HepG2 (cell line): ENCODE measurements at regions not wholly inside any gene's neighbourhood (a gene's known extent, or its start where the extent isn't known, plus 50 kb on each side); places are given as distances from the start of the nearest gene placed in this dataset.
A peak's percentile ranks its signal among the peaks of the same experiment; 100 is the strongest.

ENCODE experiments used
- ATAC-seq: fragments of 200-7000 bp; cut with Tn5 transposase; 3 replicates; pipeline ENCODE4 v1.9.1; 2020; ENCODE audit warnings: mild to moderate bottlenecking, moderate library complexity
- BruUV-seq: library from RNA; stranded (reverse); fragments of 400-500 nt; replicated peaks from 2 replicates; lab custom pipeline; 2021; lab: Mats Ljungman, UMichigan
- CTCF ChIA-PET: fragments of 300-600 bp; formaldehyde crosslinking; extraction: SDS; loops from one replicate; lab custom pipeline; 2021; ENCODE audit warnings: low total read pairs, inconsistent platforms, low intra/inter-chr PET ratio; lab: Yijun Ruan, JAX
- POLR2A ChIA-PET: fragments of 350-600 bp; sonication (Branson Sonifier 250); formaldehyde crosslinking; loops from one replicate; lab custom pipeline; 2020; ENCODE audit warnings: antibody characterized with exemption, inconsistent platforms; lab: Yijun Ruan, JAX
- DNase-seq: peaks from one replicate; pipeline ENCODE4 v3.0.0-alpha.2; 2015; ENCODE audit warnings: low spot score
- FAIRE-seq: peaks from 3 replicates; lab custom pipeline; 2011; peaks lifted over from hg19 to GRCh38; lab: Jason Lieb, UNC
- H2AFZ ChIP-seq: one replicate; pipeline ENCODE4 v1.6.1; 2011; ENCODE audit warnings: low read length, inconsistent platforms
- H3K27ac ChIP-seq: fragments of 300-600 bp; 3 replicates; pipeline ENCODE4 v1.8.0; 2011; ENCODE audit warnings: mixed run types, mild to moderate bottlenecking, mixed read lengths, low read length, inconsistent platforms; ENCODE audit not compliant: insufficient read depth; ENCODE audit errors: extremely low read length
- H3K27me3 ChIP-seq, 2 experiments: fragments of 200-600 bp in 1 of 2; 2 replicates in 1 of 2; 3 replicates in 1 of 2; pipeline versions ENCODE4 v1.6.0 to v1.8.0; 2011; ENCODE audit warnings: low read length in 2 of 2, mild to moderate bottlenecking in 2 of 2, moderate library complexity in 2 of 2, inconsistent platforms in 1 of 2; ENCODE audit not compliant: insufficient read depth in 2 of 2, control insufficient read depth in 1 of 2
- H3K36me3 ChIP-seq, 2 experiments: fragments of 200-600 bp in 1 of 2; replicated peaks in 1 of 2; 2 replicates in 1 of 2; 3 replicates in 1 of 2; pipeline versions ENCODE4 v1.5.1 to v1.8.0; 2011; ENCODE audit warnings: low read length in 2 of 2, inconsistent platforms in 1 of 2; ENCODE audit not compliant: insufficient read depth in 2 of 2, control insufficient read depth in 1 of 2
- H3K4me1 ChIP-seq: 2 replicates; pipeline ENCODE4 v1.5.1; 2012; ENCODE audit warnings: low read length, inconsistent platforms; ENCODE audit not compliant: insufficient read depth
- H3K4me2 ChIP-seq: 2 replicates; pipeline ENCODE4 v1.6.0; 2011; ENCODE audit warnings: low read depth, low read length, inconsistent platforms
- H3K4me3 ChIP-seq, 3 experiments: fragments of 200-600 bp in 1 of 3; sonication (generic), shearing (Covaris generic) in 1 of 3; replicated peaks in 1 of 3; 2 replicates each; pipeline ENCODE4 v1.5.1; 2011 to 2016; ENCODE audit warnings: low read length in 3 of 3, inconsistent platforms in 2 of 3, low read depth in 2 of 3, mild to moderate bottlenecking in 2 of 3, control low read depth in 1 of 3, mixed read lengths in 1 of 3; ENCODE audit not compliant: insufficient read depth in 1 of 3
- H3K79me2 ChIP-seq: one replicate; pipeline ENCODE4 v1.6.1; 2011; ENCODE audit warnings: low read length, inconsistent platforms; ENCODE audit not compliant: insufficient read depth
- H3K9ac ChIP-seq: 2 replicates; pipeline ENCODE4 v1.6.0; 2011; ENCODE audit warnings: mild to moderate bottlenecking, low read depth, low read length, inconsistent platforms; ENCODE audit not compliant: insufficient read depth
- H3K9me3 ChIP-seq: 2 replicates; pipeline ENCODE4 v1.5.1; 2012; ENCODE audit warnings: mild to moderate bottlenecking, low read length
- H4K20me1 ChIP-seq: 2 replicates; pipeline ENCODE4 v1.6.0; 2011; ENCODE audit warnings: inconsistent platforms, mild to moderate bottlenecking, low read length, moderate library complexity; ENCODE audit not compliant: insufficient read depth
- ATF7 ChIP-seq, 2 experiments: fragments of 450-650 bp in 1 of 2; sonication (generic) in 1 of 2; formaldehyde crosslinking in 1 of 2; IDR thresholded peaks; 2 replicates each; pipeline versions ENCODE4 v1.4.0 to v1.6.1; 2016 to 2020; ENCODE audit warnings: antibody characterized with exemption in 1 of 2, mild to moderate bottlenecking in 1 of 2, missing genetic modification reagents in 1 of 2
- EHMT2 ChIP-seq: fragments of 200-600 bp; sonication (generic); IDR thresholded peaks from 2 replicates; pipeline ENCODE4 v1.7.0; 2017; ENCODE audit warnings: antibody characterized with exemption, low read depth, low read length, borderline replicate concordance
- ETV6 ChIP-seq: sonication (generic); formaldehyde crosslinking; conservative IDR thresholded peaks from 2 replicates; pipeline ENCODE4 v1.4.0; 2020; ENCODE audit warnings: missing genetic modification reagents
- FOXO1 ChIP-seq: sonication (generic); formaldehyde crosslinking; IDR thresholded peaks from 2 replicates; pipeline ENCODE4 v1.4.0; 2020; ENCODE audit warnings: missing genetic modification reagents
- ONECUT2 ChIP-seq: sonication (generic); formaldehyde crosslinking; IDR thresholded peaks from 2 replicates; pipeline ENCODE4 v1.4.0; 2020; ENCODE audit warnings: missing genetic modification reagents
- POGZ ChIP-seq: sonication (generic); formaldehyde crosslinking; IDR thresholded peaks from 2 replicates; pipeline ENCODE4 v1.4.0; 2020; ENCODE audit warnings: mild to moderate bottlenecking, missing genetic modification reagents
- POLR2AphosphoS2 ChIP-seq: IDR thresholded peaks from 2 replicates; pipeline ENCODE4 v1.6.1; 2011; ENCODE audit warnings: low read depth, low read length, improper control_type of control experiment
- RFX3 ChIP-seq: IDR thresholded peaks from 2 replicates; pipeline ENCODE4 v1.6.1; 2016; ENCODE audit warnings: missing biosample characterization, missing genetic modification reagents
- ZNF207 ChIP-seq: fragments of 450-650 bp; IDR thresholded peaks from 2 replicates; pipeline ENCODE4 v1.6.1; 2016; ENCODE audit warnings: antibody characterized with exemption, borderline replicate concordance
- ZNF274 ChIP-seq: sonication (generic); formaldehyde crosslinking; IDR thresholded peaks from 2 replicates; pipeline ENCODE4 v1.5.1; 2020; ENCODE audit warnings: mild to moderate bottlenecking, missing genetic modification reagents
- WGBS: methylation state at CpG from one replicate; pipeline ENCODE4 v1.1.6; 2017; ENCODE audit warnings: low lambda C conversion rate; 5-methylcytosine and 5-hydroxymethylcytosine counted together
- in situ Hi-C: cut with HindIII; loops from 2 replicates; pipeline ENCODE4 v1.10.0; 2017; ENCODE audit warnings: low pct_unique_long_range_greater_than_20kb; ENCODE audit not compliant: extremely low pct_ligation_motif_present
- intact Hi-C: fragments of 100-400 bp; cut with micrococcal nuclease; formaldehyde crosslinking; loops from one replicate; pipeline ENCODE4 v1.10.0; 2022; ENCODE audit not compliant: unreplicated experiment
- TF ChIP-seq, protein P1 (sequence below): sonication (generic); formaldehyde crosslinking; IDR thresholded peaks from 2 replicates; pipeline ENCODE4 v1.4.0; 2020; ENCODE audit warnings: missing genetic modification reagents, borderline replicate concordance

DNA sequence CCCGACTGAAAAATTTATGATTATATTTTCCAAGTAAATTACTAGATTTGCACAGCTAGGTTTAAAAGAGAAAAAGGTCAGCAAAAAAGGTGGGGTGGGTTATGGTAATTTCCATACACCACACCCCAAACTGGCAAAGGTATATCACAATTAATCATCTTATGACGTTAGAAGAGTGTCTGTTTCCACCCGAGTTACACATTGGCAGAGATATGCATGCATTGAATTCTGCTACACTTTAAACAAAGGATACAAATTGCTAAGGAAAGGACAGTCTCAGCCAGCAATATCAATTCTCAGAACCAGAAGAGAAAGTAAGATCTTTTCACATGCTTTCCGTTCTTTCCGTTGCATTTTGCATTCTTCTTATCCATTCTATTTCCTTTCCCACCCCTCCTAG lies 843.3 kb downstream of the GATA3 start:
- Histone ChIP-seq H3K9ac (no peak overlapping the region), H3K4me1 (no peaks in the 10 kb centered on the region), H3K4me2 (no peak overlapping the region), H3K27ac (no peak overlapping the region), H3K9me3 (no peaks in the 10 kb centered on the region), H3K4me3 (no peak overlapping the region), H2AFZ (no peak overlapping the region), H3K27me3 (no peaks in the 10 kb centered on the region), H3K79me2 (no peaks in the 10 kb centered on the region), H3K36me3 (no peaks in the 10 kb centered on the region), H4K20me1 (no peaks in the 10 kb centered on the region)
- DNase-seq (no peak), FAIRE-seq (no peak), ATAC-seq (no peak)
- in situ Hi-C loops (no loop called here), intact Hi-C loops (no loop called here)
- WGBS: 10% methylated on average over 5 of the region's 5 CpGs
- POLR2A ChIA-PET: no interaction called here
- no peak for TF ChIP-seq POLR2AphosphoS2
- no peak for TF ChIP-seq POGZ
- TF ChIP-seq ZNF274 (CRISPR knock-in tag): no peak
- TF ChIP-seq ETV6: no peak
- TF ChIP-seq ONECUT2 (CRISPR knock-in tag): no peak
- no peak for TF ChIP-seq ZNF207
- TF ChIP-seq FOXO1 (CRISPR knock-in tag): no peak
- TF ChIP-seq RFX3 (CRISPR knock-in tag): no peak
- no peak for TF ChIP-seq EHMT2
- CTCF ChIA-PET: no interaction called here
- no TSS peak for BruUV-seq

- no peak overlapping the region for H3K9ac ChIP-seq
- no peak overlapping the region for H2AFZ ChIP-seq
- H4K20me1 ChIP-seq: no peaks in the 10 kb centered on the region
- BruUV-seq: no TSS peak
- H3K4me3 ChIP-seq: no peak overlapping the region
- H3K27ac ChIP-seq: no peak overlapping the region
- DNase-seq: no peak
- ChIA-PET POLR2A (no interaction called here), CTCF (no interaction called here)
- intact Hi-C loops: no loop called here
- no peaks in the 10 kb centered on the region for H3K4me1 ChIP-seq
- H3K27me3 ChIP-seq: no peaks in the 10 kb centered on the region
- no peak for ATAC-seq
- no peaks in the 10 kb centered on the region for H3K36me3 ChIP-seq
- peak; percentile 35; the same call in 1 of the 2 replicates for TF ChIP-seq ATF7 (IDR thresholded peaks at IDR 0.05)
- no peak for TF ChIP-seq ATF7 (CRISPR knock-in tag; IDR thresholded peaks at IDR 0.05)
- TF ChIP-seq, protein P1, sequence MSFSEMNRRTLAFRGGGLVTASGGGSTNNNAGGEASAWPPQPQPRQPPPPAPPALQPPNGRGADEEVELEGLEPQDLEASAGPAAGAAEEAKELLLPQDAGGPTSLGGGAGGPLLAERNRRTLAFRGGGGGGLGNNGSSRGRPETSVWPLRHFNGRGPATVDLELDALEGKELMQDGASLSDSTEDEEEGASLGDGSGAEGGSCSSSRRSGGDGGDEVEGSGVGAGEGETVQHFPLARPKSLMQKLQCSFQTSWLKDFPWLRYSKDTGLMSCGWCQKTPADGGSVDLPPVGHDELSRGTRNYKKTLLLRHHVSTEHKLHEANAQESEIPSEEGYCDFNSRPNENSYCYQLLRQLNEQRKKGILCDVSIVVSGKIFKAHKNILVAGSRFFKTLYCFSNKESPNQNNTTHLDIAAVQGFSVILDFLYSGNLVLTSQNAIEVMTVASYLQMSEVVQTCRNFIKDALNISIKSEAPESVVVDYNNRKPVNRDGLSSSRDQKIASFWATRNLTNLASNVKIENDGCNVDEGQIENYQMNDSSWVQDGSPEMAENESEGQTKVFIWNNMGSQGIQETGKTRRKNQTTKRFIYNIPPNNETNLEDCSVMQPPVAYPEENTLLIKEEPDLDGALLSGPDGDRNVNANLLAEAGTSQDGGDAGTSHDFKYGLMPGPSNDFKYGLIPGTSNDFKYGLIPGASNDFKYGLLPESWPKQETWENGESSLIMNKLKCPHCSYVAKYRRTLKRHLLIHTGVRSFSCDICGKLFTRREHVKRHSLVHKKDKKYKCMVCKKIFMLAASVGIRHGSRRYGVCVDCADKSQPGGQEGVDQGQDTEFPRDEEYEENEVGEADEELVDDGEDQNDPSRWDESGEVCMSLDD (CRISPR knock-in tag): no peak
- H3K4me2 ChIP-seq: no peak overlapping the region
- 7% methylated on average over 2 of the region's 2 CpGs for WGBS
- in situ Hi-C loops: no loop called here
- no peaks in the 10 kb centered on the region for H3K9me3 ChIP-seq
- FAIRE-seq: no peak
- no peaks in the 10 kb centered on the region for H3K79me2 ChIP-seq
Observed at GRCh38 chr10:8898745-8899330, 844.4 kb downstream of the GATA3 start.
